ENCODE measurements at regions not wholly inside any gene's neighbourhood (a gene's known extent, or its start where the extent isn't known, plus 50 kb on each side); places are given as distances from the start of the nearest gene placed in this dataset.

- TF ChIP-seq CTCF (IDR thresholded peaks at IDR 0.05) (no peak), REST (IDR thresholded peaks at IDR 0.05) (no peak), CEBPB (IDR thresholded peaks at IDR 0.05) (no peak), MAX (IDR thresholded peaks at IDR 0.05) (no peak), PBX3 (IDR thresholded peaks at IDR 0.05) (no peak), MYC (IDR thresholded peaks at IDR 0.05; ENCODE audit: borderline replicate concordance, low read length) (no peak), POLR2A (IDR thresholded peaks at IDR 0.05; ENCODE audit: low read length) (no peak)
Measured at GRCh38 chr5:116722651-116723050, 148.0 kb upstream of the SEMA6A start.
